ENCODE measurements at regions not wholly inside any gene's neighbourhood (a gene's known extent, or its start where the extent isn't known, plus 50 kb on each side); places are given as distances from the start of the nearest gene placed in this dataset.
A peak's percentile ranks its signal among the peaks of the same experiment; 100 is the strongest.
"Not testable (repeated sequence)": the region's sequence is repeated elsewhere in the genome, so short reads cannot be mapped to it uniquely, and the experiment has no call there.

DNA sequence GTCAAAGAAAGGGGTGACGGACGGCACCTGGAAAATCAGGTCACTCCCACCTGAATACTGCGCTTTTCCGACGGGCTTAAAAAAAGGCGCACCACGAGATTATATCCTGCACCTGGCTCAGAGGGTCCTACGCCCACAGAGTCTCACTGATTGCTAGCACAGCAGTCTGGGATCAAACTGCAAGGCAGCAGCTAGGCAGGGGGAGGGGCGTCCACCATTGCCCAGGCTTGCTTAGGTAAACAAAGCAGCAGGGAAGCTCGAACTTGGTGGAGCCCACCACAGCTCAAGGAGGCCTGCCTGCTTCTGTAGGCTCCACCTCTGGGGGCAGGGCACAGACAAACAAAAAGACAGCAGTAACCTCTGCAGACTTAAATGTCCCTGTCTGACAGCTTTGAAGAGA, 277.3 kb upstream of the ST8SIA4 start:
- DNase-seq (ENCODE audit: low spot score); intact Hi-C loops (cut with DNase I): not testable (repeated sequence)

DNA sequence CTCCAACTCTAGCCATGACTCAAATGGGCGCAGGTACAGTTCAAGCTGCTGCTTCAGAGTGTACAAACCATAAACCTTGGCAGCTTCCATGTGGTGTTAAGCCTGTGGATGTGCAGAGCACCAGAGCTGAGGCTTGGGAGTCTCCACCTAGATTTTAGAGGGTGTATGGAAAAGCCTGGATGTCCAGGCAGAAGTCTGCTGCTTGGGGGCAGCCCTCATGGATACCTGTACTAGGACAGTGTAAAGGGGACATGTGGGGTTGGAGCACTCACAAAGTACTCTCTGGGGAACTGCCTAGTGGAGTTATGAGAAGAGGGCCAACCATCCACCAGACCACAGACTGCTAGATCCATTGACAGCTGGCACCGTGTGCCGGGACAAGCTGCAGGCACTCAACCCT, 273.5 kb upstream of the ST8SIA4 start:
- DNase-seq (ENCODE audit: low spot score) = no peak
- intact Hi-C loops (cut with DNase I) = no loop called here

DNA sequence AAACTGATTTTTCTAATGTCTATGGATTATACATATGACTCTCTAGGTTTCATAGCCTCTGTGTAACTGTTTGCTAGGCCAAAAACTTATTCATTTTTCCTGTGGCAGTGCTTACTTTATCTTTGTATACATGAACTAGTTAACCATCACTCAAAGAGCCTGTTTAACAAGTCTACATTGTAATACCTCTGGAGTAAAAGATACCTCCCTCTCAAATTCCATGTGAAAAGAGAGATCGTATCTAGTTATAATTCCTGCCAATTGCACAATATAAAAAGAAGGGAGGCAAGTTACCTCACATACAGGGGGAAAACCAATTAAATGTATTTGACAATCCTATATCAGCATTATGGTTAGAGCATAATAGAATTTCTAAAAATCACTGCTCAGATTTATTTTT, 271.9 kb upstream of the ST8SIA4 start:
- DNase-seq (ENCODE audit: low spot score) = no peak
- intact Hi-C loops (cut with DNase I) = no loop called here

DNA sequence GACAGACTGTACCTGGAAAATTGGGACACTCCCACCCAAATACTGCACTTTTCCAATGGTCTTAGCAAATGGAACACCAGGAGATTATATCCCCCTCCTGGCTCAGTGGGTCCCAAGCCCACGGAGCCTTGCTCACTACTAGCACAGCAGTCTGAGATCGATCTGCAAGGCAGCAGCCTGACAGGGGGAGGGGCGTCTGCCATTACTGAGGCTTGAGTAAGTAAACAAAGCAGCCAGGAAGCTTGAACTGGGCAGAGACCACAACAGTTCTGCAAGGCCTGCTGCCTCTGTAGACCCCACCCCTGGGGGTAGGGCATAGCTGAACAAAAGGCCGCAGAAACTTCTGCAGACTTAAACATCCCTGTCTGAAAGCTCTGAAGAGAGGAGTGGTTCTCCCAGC, 260.0 kb upstream of the ST8SIA4 start:
- intact Hi-C loops (cut with DNase I) = no loop called here
- DNase-seq (ENCODE audit: low spot score) = peak; percentile 66

DNA sequence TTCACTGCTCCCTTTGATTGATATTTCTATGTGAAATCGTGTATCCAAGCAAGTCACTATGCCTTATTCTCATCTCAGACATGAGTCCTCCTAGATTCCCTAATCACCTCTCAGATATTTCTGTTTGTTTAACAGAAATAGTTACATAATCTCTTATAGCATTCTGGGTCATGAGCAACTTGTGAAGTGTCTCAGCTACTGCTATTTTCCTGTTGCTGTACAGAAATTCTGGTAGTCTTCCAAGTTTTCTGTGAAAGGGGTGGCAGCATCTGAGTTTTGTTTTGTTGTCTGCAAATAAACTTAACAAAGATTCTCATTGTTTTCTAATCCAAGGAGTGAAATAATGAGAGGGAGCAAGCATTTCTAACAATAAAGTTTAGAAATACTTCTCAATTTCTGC, 256.9 kb upstream of the ST8SIA4 start:
- intact Hi-C loops (cut with DNase I) = no loop called here
- no peak for DNase-seq (ENCODE audit: low spot score)

DNA sequence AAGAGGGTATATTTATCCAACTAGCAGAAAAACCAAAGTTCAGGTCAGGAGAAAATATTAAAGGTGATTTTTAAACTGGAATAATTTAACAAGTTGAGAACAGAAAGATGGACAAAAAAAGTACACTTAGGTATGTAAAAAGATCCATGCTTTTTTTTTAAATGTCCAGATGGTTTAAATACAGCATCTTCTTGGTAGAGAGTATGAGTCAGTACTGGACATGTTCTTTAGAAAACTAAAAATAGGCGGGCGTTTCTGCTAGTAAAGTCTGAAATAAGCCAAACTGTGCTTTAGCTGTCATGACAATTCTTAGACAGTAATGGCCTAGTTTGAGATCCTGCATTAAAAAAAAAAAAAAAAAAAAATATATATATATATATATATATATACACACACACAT, 255.9 kb upstream of the ST8SIA4 start:
- no peak for DNase-seq (ENCODE audit: low spot score)
- intact Hi-C loops (cut with DNase I) = no loop called here

DNA sequence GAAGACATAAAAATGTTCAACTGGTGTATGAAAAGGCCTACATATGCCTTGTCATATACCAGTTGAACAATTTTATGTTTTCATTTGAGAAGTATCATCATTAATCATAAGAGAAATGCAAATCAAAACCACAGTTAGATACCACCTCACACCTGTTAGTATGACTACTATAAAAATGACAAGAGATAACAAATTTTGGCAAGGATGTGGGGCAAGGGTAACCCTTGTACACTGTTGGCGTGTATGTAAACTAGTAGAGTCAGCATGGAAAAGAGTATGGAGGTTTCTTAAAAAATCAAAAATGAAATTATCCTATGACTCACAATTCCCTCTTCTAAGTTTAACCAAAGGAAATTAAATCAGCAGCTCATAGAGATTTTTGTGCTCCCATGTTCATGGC, 250.4 kb upstream of the ST8SIA4 start:
- no peak for DNase-seq (ENCODE audit: low spot score)
- intact Hi-C loops (cut with DNase I) = no loop called here

DNA sequence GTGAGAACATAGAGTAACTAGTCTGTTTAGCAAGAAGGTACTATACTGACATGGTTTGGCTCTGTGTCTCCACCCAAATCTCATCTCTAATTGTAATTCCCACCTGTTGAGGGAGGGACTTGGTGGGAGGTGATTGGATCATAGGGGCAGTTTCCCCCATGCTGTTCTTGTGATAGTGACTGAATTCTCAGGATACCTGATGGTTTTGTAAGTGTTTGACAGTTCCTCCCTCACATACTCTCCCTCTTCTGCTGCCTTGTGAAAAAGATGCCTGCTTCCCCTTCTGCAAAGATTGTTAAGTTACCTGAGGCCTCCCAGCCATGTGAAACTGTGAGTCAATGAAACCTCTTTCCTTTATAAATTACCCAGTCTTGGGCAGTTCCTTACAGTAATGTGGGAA, 240.4 kb upstream of the ST8SIA4 start:
- intact Hi-C loops (cut with DNase I) = no loop called here
- DNase-seq (ENCODE audit: low spot score) = no peak

DNA sequence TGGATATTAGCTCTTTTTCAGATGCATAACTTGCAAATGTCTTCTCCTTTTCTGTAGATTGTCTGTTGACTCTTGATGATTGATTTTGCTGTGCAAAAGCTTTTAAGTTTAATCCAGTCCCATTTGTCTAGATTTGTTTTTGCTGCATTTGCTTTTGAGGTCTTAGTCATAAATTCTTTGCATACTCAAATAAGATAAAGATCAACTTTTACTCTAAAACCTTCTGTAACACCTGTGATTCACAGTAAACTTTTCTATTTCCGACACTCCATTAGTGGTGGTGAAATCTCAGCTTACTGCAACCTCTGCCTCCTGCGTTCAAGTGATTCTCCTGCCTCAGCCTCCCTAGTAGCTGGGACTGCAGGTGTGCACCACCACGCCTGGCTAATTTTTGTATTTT, 239.0 kb upstream of the ST8SIA4 start:
- intact Hi-C loops (cut with DNase I) = no loop called here
- DNase-seq (ENCODE audit: low spot score) = no peak

DNA sequence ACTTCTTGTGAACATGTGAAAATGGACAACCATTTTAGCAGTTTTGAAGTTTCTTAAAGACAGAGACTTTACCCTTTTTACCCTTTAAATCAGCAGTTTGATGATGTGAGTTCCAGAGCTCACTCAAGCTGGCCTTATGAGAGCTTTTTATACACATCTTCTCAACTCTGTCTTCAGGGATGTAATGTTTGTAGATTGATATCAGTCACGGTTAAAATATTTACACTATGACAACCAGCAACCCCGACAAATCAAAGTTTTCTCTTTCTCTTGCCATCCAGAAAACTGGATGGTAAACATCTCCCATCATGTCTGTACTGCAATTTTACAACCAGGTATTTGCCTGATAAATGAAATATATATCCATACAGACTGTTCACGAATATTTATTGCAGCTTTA, 233.4 kb upstream of the ST8SIA4 start:
- intact Hi-C loops (cut with DNase I) = no loop called here
- no peak for DNase-seq (ENCODE audit: low spot score)

DNA sequence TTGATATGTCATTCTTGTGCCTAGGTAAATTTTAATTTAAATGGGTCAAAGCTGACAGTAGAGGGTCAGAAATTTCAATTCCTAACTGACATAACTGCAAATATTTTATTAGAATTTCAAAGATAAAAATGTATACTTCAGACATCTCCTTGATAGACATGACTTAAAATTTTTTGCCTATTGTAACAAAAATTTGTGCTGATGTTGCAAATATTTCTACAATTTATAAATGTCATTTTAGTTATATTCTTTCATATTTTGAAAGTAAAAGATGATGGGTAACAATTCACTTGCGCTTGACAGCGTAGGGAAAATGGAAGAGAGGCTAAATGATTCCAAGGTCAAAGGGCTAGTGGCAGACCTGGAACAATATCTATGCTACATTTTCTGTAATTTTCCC, 220.3 kb upstream of the ST8SIA4 start:
- intact Hi-C loops (cut with DNase I) = no loop called here
- DNase-seq (ENCODE audit: low spot score) = no peak

DNA sequence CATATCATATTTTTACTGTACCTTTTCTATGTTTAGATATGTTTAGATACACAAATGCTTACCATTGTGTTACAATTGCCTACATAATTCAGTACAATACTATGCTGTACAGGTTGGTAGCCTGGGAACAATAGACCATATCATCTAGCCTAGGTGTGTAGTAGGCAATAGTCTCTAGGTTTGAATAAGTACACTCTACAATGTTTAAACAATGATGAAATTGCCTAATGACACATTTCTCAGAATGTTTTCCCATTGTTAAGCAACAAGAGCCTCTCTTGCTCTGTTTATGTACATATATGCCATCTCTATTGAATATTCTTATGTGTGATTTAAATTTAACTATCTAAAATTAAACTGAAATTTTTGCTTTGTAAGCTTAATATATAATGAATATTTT, 209.6 kb upstream of the ST8SIA4 start:
- intact Hi-C loops (cut with DNase I) = no loop called here
- no peak for DNase-seq (ENCODE audit: low spot score)

DNA sequence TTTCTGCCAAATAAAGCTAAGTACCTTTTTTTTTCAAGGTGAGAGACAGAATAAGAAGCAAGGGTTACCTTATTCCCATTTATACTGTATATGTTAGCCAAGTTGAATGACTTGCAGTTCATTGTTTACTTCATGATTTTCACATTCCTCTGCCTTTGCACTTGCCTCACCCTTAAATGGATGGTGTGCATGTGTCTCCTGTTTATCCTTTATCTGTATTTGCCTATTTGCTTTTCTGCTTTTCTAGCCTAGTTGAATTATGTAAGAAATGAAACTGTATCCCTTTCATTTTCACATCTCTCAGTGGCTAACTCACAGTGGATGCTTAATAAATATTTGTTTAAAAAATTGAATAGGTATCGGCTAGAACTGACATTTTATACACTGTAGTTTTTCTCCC, 200.8 kb upstream of the ST8SIA4 start:
- no peak for DNase-seq (ENCODE audit: low spot score)
- intact Hi-C loops (cut with DNase I) = no loop called here

DNA sequence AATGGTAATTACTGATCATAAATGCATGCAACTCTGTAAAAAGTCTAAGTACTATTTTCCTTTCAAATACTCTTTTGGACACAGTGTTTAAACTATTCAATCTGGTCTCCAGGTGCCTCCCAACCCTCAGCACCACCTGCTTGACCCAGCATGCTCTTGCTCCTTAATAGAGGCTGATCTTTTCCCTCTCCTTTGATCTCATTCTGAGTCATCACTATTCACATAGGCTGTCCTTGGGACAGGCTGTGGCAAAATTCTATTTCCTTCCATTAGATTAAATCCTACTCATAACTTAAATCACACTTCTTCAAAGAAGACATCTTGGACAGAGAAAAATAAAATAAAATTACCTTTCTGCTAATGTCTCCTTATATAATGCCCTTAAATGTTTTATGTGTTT, 199.4 kb upstream of the ST8SIA4 start:
- intact Hi-C loops (cut with DNase I) = no loop called here
- no peak for DNase-seq (ENCODE audit: low spot score)

DNA sequence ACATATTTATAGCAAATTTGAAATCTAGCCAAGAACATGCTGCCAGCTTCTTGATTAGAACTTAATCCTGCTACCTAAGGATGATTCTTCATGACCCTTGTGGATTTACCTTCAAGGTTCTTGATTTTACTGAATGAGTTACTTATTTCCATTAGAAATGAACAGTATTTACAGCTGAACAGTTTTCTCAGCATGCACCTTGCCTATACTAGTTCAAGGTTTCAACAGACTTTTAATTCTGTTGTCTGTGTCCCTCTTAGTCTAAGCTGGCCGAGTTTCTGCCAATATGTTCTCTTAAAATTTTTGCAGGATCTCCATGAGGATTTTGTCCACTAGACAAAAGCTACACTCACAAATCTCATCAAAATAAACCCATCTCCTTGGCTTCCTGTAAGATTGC, 188.8 kb upstream of the ST8SIA4 start:
- intact Hi-C loops (cut with DNase I) = no loop called here
- DNase-seq (ENCODE audit: low spot score) = no peak

DNA sequence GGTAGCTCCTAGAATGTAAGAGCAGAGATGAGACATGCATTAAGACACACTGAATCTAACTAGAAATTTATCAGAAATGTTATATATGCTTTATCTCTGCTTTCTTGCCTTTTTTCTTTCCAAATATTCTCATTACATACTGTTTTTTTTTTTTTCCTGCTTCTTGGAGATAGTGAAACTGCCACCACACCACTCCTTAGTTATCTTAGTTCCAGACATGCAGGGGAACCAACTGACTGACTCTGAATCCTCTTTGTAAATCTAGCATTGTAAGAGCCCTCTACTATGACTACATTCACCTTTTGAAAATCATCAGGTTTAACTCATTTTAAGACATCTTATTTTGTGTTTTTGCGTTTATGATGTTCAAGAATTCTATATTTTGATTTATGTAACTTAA, 181.3 kb upstream of the ST8SIA4 start:
- no peak for DNase-seq (ENCODE audit: low spot score)
- intact Hi-C loops (cut with DNase I) = no loop called here

DNA sequence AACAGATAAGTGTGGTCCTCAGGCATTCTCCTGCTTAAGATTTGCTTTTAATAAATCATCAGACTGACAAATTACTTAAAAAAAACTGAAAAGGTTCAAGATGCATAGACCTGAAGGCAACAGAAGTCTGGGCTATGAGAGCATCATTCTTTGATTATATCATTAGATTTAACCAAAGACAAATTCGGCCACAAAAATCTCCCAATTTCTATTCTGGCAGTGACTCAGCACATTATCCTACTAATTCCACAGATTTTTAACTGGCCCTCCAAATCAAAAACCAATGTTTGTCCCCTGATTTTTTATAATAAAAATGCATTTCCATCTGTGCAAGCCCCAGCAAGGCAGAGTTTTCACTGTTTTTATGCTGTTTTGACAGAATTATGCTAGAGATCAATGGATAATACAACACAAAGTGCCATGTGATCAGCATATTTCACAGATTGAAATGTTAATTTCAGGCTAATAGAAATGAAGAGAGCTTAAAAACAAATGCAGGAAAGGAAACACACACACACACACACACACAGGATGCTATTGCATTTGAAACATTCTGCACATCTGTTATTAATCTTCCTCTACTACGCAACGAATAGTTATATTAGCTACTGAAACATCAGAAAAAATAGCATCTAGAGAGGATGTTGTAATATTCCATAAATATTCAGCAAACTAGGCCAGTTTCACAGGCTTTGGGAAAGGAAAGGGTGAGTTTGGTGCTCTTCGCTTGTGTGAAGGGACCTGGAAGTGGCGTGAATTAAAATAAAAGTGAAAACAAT, 177.6 kb upstream of the ST8SIA4 start:
- intact Hi-C loops (cut with DNase I) = no loop called here

DNA sequence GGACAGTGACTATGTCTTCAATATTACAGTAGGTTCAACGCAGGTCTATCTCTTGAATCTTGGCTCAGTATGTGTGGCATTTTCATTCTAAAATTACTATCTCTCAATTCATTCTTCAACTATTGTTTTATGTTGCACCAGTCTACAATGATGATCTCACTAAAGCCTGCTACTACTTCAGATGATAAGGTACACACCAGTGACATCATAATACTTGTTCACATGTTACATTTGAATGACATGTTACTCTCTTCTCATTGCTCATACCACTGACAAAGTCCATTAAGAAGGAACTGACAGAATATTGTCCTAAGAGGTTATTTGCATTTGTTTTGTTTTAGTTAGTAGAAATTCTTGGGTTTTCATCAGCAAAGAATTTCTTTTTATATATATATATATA, 165.2 kb upstream of the ST8SIA4 start:
- DNase-seq (ENCODE audit: low spot score) = no peak
- intact Hi-C loops (cut with DNase I) = no loop called here

More for the DNA sequence above, 177.6 kb upstream of the ST8SIA4 start:
- DNase-seq (ENCODE audit: low spot score) = no peak

DNA sequence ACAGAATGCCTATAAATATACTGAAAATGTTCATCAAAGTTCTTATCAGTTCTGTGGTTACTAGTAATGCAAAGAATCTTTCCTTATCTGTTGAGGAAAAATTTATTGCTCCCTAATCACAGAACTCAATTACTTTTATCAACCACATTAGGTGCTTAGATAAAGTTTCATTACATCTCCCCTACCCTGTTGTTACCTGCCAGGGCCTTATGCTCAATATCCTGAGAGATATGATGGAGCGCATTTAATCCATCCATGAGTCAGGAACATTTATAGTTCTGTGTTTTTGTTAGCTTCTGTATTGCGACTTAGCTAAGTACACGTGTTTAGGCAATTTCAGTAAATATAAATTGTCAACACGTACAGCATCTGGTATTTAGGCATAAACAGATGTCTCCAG, 164.3 kb upstream of the ST8SIA4 start:
- intact Hi-C loops (cut with DNase I) = no loop called here
- DNase-seq (ENCODE audit: low spot score) = no peak

DNA sequence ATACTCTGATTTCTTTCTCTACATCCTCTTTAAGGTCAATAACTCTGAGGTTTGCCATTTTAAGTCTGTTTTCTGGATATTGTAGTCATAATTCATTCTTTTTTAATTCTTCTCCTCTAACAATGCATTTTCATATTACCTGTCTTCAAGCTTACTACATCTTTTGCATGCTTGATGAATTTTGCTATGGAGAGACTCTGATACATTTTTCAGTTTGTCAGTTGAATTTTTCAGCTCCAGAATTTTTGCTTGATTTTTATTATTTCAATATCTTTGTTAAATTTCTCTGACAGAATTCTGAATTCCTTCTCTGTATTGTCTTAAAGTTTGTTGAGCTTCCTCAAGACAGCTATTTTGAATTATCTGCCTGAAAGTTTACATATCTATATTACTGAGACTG, 159.8 kb upstream of the ST8SIA4 start:
- no peak for DNase-seq (ENCODE audit: low spot score)
- intact Hi-C loops (cut with DNase I) = no loop called here

DNA sequence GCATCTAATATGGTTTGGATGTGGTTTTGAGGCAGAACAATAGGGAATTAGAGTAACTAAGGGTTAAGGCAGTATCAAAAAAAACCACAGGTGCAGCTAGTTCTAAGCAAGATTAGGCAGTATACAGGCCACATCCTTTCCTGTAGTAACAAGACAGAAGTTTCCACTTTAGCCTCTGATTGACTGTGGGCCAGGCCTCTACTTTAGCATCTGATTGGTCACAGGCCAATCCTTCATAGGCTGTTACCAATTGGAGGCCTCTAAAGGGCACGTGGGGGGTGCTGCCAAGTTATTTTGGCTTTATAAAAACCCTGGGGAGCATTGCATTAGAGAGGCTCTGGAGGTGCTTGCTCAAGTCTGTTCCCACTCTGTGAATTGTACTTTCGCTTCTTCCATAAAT, 144.1 kb upstream of the ST8SIA4 start:
- intact Hi-C loops (cut with DNase I) = no loop called here
- no peak for DNase-seq (ENCODE audit: low spot score)

DNA sequence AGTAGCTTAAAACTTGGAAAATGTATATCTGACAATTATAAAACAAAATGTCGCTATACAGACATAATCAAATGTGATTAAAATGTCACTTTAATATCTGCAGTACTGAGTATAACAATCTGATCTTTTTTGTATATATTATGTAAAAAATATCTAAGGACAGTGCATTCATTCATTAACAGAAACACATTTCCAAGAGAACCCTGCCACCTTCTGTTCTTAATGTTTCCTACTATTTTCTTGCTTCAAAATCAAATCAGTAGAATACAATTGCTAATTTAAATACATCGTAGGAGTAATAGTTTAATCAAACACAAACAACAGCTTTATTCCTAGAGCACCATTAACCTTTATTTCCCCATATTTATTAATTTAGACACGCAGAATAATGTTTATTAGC, 142.6 kb upstream of the ST8SIA4 start:
- DNase-seq (ENCODE audit: low spot score) = no peak
- intact Hi-C loops (cut with DNase I) = no loop called here
